GM23338 (cell line): ENCODE measurements at regions not wholly inside any gene's neighbourhood (a gene's known extent, or its start where the extent isn't known, plus 50 kb on each side); places are given as distances from the start of the nearest gene placed in this dataset.

Experiments used
- CREB1 ChIP-seq: fragments of 250-450 bp; sonication (Bioruptor Pico); IDR thresholded peaks from 2 replicates; pipeline ENCODE4 v1.5.0; 2020; ENCODE audit warnings: low read depth, mild to moderate bottlenecking, moderate library complexity
- CTCF ChIP-seq, 2 experiments: fragments of 200-600 bp in 1 of 2; sonication (generic) in 1 of 2; conservative IDR thresholded peaks; 2 replicates each; pipeline versions ENCODE4 v1.5.1 to v1.6.1; 2016 to 2017; ENCODE audit warnings: antibody characterized with exemption in 2 of 2, low read depth in 2 of 2, mild to moderate bottlenecking in 2 of 2, moderate library complexity in 1 of 2
- ETS1 ChIP-seq: IDR thresholded peaks from 2 replicates; pipeline ENCODE4 v1.6.1; 2016; ENCODE audit warnings: antibody characterized with exemption
- EZH2 ChIP-seq: fragments of 200-600 bp; sonication (generic); IDR thresholded peaks from one replicate; pipeline ENCODE4 v1.8.0; 2017; ENCODE audit warnings: antibody characterized with exemption, mild to moderate bottlenecking, low read depth; ENCODE audit not compliant: unreplicated experiment
- EZH2phosphoT487 ChIP-seq: fragments of 200-600 bp; sonication (generic); IDR thresholded peaks from one replicate; pipeline ENCODE4 v1.8.1; 2018; ENCODE audit warnings: antibody characterized with exemption; ENCODE audit not compliant: unreplicated experiment
- JUNB ChIP-seq: IDR thresholded peaks from one replicate; pipeline ENCODE4 v1.6.1; 2016; ENCODE audit warnings: antibody characterized with exemption; ENCODE audit not compliant: unreplicated experiment
- POLR2AphosphoS5 ChIP-seq: IDR thresholded peaks from 2 replicates; pipeline ENCODE4 v1.6.1; 2016; ENCODE audit warnings: antibody characterized with exemption, low read depth
- REST ChIP-seq: IDR thresholded peaks from one replicate; pipeline ENCODE4 v1.6.1; 2018; ENCODE audit warnings: antibody characterized with exemption; ENCODE audit not compliant: unreplicated experiment
- STAT1 ChIP-seq: IDR thresholded peaks from one replicate; pipeline ENCODE4 v1.6.1; 2016; ENCODE audit warnings: antibody characterized with exemption; ENCODE audit not compliant: unreplicated experiment
- ZNF331 ChIP-seq: fragments of 250-450 bp; sonication (Bioruptor Pico); IDR thresholded peaks from 2 replicates; pipeline ENCODE4 v1.5.0; 2020; ENCODE audit warnings: low read depth, mild to moderate bottlenecking, moderate library complexity
- ZNF462 ChIP-seq: fragments of 250-450 bp; sonication (Bioruptor Pico); IDR thresholded peaks from 2 replicates; pipeline ENCODE4 v1.5.0; 2020; ENCODE audit warnings: mild to moderate bottlenecking, moderate library complexity

DNA sequence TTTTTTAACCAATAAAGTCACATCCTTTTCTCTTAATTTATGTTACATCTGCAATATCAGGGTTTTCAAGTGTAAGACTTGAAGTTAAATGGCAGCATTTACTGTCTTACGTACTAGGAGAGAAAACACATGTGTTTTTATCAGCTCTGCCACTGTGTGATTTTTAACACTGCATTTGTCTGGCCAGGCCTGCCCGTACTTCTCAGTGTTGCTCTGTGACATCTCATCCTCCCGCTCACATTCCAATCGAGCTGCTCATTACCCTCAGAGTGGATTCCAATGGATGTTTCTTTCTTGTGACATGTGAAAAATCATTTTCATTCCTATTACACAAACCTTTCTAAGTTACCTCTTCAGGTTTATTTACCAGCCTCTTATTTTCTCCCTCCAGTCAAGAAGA, 420.3 kb downstream of the FAT4 start:
- TF ChIP-seq CTCF (conservative IDR thresholded peaks at IDR 0.05; ENCODE audit: low read depth in 2 of 2), result no peak
- TF ChIP-seq EZH2, result no peak
- TF ChIP-seq CREB1, result no peak
- TF ChIP-seq POLR2AphosphoS5, result no peak
- no peak for TF ChIP-seq ETS1
- no peak for TF ChIP-seq REST
- TF ChIP-seq STAT1, result no peak
- no peak for TF ChIP-seq EZH2phosphoT487
- no peak for TF ChIP-seq ZNF462 (CRISPR knock-in tag)
- no peak for TF ChIP-seq ZNF331 (CRISPR knock-in tag)
- TF ChIP-seq JUNB, result no peak
